PFSK-1 (cell line): ENCODE measurements at regions not wholly inside any gene's neighbourhood (a gene's known extent, or its start where the extent isn't known, plus 50 kb on each side); places are given as distances from the start of the nearest gene placed in this dataset.

Experiments
- FOXP2 ChIP-seq: optimal IDR thresholded peaks from 2 replicates; pipeline ENCODE3; 2011; ENCODE audit warnings: borderline replicate concordance, control low read depth, inconsistent platforms; ENCODE audit not compliant: insufficient read depth; ENCODE audit errors: extremely low read length, extremely low read depth
- POLR2AphosphoS5 ChIP-seq: IDR thresholded peaks from 2 replicates; pipeline ENCODE4 v1.6.1; 2012; ENCODE audit warnings: low read depth, mild to moderate bottlenecking, control low read depth, low read length, moderate library complexity
- SIN3A ChIP-seq: IDR thresholded peaks from 2 replicates; pipeline ENCODE4 v1.6.1; 2012; ENCODE audit warnings: mild to moderate bottlenecking, low read length, moderate library complexity, borderline replicate concordance; ENCODE audit not compliant: insufficient read depth
- TAF1 ChIP-seq: IDR thresholded peaks from 2 replicates; pipeline ENCODE4 v1.6.1; 2012; ENCODE audit warnings: low read length, control low read depth, borderline replicate concordance; ENCODE audit not compliant: insufficient read depth
- TF ChIP-seq, protein P1 (sequence below), 2 experiments: IDR thresholded peaks; 2 replicates each; pipeline versions ENCODE4 v1.6.1 to v1.8.0; 2011 to 2012; ENCODE audit warnings: low read depth in 2 of 2, low read length in 2 of 2, control low read depth in 1 of 2, inconsistent platforms in 1 of 2, mild to moderate bottlenecking in 1 of 2, moderate library complexity in 1 of 2; ENCODE audit not compliant: insufficient read depth in 1 of 2

DNA sequence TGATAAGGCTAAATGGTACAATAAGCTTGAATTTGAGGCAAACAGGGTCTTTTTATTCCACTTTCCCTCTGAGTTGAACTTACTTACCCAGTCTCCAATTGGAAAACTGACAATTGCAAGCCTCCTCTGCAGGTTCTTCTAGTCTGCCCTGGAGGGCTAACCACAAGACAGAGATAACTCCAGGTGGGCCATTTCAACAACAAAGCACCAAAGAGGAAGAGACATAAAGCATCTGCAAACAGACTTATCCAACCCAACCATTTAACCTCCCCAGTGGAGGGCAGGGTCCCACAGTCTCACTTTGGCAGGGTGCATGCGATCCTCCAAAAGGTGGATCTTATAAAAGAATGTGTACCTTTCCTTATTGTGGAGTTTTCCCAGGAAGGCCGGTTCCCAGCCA lies 525.8 kb downstream of the DIPK2A start:
- TF ChIP-seq SIN3A: no peak
- no peak for TF ChIP-seq POLR2AphosphoS5
- TF ChIP-seq, protein P1, sequence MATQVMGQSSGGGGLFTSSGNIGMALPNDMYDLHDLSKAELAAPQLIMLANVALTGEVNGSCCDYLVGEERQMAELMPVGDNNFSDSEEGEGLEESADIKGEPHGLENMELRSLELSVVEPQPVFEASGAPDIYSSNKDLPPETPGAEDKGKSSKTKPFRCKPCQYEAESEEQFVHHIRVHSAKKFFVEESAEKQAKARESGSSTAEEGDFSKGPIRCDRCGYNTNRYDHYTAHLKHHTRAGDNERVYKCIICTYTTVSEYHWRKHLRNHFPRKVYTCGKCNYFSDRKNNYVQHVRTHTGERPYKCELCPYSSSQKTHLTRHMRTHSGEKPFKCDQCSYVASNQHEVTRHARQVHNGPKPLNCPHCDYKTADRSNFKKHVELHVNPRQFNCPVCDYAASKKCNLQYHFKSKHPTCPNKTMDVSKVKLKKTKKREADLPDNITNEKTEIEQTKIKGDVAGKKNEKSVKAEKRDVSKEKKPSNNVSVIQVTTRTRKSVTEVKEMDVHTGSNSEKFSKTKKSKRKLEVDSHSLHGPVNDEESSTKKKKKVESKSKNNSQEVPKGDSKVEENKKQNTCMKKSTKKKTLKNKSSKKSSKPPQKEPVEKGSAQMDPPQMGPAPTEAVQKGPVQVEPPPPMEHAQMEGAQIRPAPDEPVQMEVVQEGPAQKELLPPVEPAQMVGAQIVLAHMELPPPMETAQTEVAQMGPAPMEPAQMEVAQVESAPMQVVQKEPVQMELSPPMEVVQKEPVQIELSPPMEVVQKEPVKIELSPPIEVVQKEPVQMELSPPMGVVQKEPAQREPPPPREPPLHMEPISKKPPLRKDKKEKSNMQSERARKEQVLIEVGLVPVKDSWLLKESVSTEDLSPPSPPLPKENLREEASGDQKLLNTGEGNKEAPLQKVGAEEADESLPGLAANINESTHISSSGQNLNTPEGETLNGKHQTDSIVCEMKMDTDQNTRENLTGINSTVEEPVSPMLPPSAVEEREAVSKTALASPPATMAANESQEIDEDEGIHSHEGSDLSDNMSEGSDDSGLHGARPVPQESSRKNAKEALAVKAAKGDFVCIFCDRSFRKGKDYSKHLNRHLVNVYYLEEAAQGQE (IDR thresholded peaks at IDR 0.05; ENCODE audit: insufficient read depth in 1 of 2, low read depth in 2 of 2, low read length in 2 of 2): no peak
- no peak for TF ChIP-seq TAF1
- no peak for TF ChIP-seq FOXP2
